Kidney (tissue), 13 donors: ENCODE measurements at regions not wholly inside any gene's neighbourhood (a gene's known extent, or its start where the extent isn't known, plus 50 kb on each side); places are given as distances from the start of the nearest gene placed in this dataset.

ENCODE experiments used
- DNase-seq, 5 donors: peaks; one replicate each; pipeline ENCODE4 v3.0.0-alpha.2; 2013 to 2020
- FAIRE-seq: peaks from 2 replicates; lab custom pipeline; 2012; peaks lifted over from hg19 to GRCh38; lab: Jason Lieb, UNC
- H3K27ac ChIP-seq, 2 donors: one replicate each; pipeline ENCODE4 v1.7.0; 2013; ENCODE audit warnings: low read depth in 2 of 2, low read length in 2 of 2, inconsistent platforms in 1 of 2
- H3K27me3 ChIP-seq: one replicate; pipeline ENCODE4 v1.7.1; 2013; ENCODE audit warnings: low read length, inconsistent platforms; ENCODE audit not compliant: control insufficient read depth, insufficient read depth
- H3K36me3 ChIP-seq, 3 donors: one replicate each; pipeline versions ENCODE4 v1.7.0 to v1.7.1; 2013; ENCODE audit warnings: low read length in 3 of 3, control low read depth in 1 of 3, inconsistent platforms in 1 of 3; ENCODE audit not compliant: insufficient read depth in 3 of 3, control insufficient read depth in 2 of 3
- H3K4me1 ChIP-seq, 3 donors: one replicate each; pipeline versions ENCODE4 v1.7.0 to v1.7.1; 2013; ENCODE audit warnings: low read length in 3 of 3, inconsistent platforms in 1 of 3, low read depth in 1 of 3; ENCODE audit not compliant: control insufficient read depth in 2 of 3, insufficient read depth in 2 of 3
- H3K4me3 ChIP-seq, 3 donors: one replicate each; pipeline versions ENCODE4 v1.7.0 to v1.8.1; 2013; ENCODE audit warnings: low read length in 3 of 3, control low read depth in 1 of 3, inconsistent platforms in 1 of 3
- H3K9ac ChIP-seq, 3 donors: one replicate each; pipeline versions ENCODE4 v1.7.0 to v1.7.1; 2013; ENCODE audit warnings: low read length in 3 of 3, control low read depth in 1 of 3, inconsistent platforms in 1 of 3
- H3K9me3 ChIP-seq, 3 donors: one replicate each; pipeline versions ENCODE4 v1.7.0 to v1.7.1; 2013; ENCODE audit warnings: low read length in 3 of 3, control low read depth in 1 of 3, inconsistent platforms in 1 of 3; ENCODE audit not compliant: control insufficient read depth in 2 of 3, insufficient read depth in 1 of 3
- intact Hi-C: fragments of 100-400 bp; cut with DNase I; formaldehyde crosslinking; loops from one replicate; pipeline ENCODE4 v1.11.1; 2022
- TF ChIP-seq, protein P1 (sequence below): IDR thresholded peaks from 3 replicates; pipeline ENCODE4 v1.5.1; 2012; ENCODE audit warnings: mild to moderate bottlenecking, moderate library complexity, borderline replicate concordance; ENCODE audit not compliant: insufficient read depth; ENCODE audit errors: extremely low read depth
- donor health status: control.
- donor health status: control.
- donor health status: control.
- donor health status: control.
- donor health status: control.
- donor health status: DM: yes; HTN: yes; CAD: no.
- donor health status: Normal renal cell carcinoma (clear cell type).

- H3K4me3 ChIP-seq: no peak overlapping the region
- TF ChIP-seq, protein P1, sequence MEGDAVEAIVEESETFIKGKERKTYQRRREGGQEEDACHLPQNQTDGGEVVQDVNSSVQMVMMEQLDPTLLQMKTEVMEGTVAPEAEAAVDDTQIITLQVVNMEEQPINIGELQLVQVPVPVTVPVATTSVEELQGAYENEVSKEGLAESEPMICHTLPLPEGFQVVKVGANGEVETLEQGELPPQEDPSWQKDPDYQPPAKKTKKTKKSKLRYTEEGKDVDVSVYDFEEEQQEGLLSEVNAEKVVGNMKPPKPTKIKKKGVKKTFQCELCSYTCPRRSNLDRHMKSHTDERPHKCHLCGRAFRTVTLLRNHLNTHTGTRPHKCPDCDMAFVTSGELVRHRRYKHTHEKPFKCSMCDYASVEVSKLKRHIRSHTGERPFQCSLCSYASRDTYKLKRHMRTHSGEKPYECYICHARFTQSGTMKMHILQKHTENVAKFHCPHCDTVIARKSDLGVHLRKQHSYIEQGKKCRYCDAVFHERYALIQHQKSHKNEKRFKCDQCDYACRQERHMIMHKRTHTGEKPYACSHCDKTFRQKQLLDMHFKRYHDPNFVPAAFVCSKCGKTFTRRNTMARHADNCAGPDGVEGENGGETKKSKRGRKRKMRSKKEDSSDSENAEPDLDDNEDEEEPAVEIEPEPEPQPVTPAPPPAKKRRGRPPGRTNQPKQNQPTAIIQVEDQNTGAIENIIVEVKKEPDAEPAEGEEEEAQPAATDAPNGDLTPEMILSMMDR: no peak
- FAIRE-seq (no peak), DNase-seq (no peak)
- no peak overlapping the region for H3K27ac ChIP-seq
- H3K4me1 ChIP-seq: no peaks in the 10 kb centered on the region
- H3K9ac ChIP-seq: no peak overlapping the region
- H3K36me3 ChIP-seq: no peaks in the 10 kb centered on the region
- no peaks in the 10 kb centered on the region for H3K27me3 ChIP-seq
- no peaks in the 10 kb centered on the region for H3K9me3 ChIP-seq
- intact Hi-C loops: no loop called here
Observed at GRCh38 chr16:50938932-50939331, 197.0 kb downstream of the CYLD start.

GRCh38 chr16:50933262-50933661, 191.4 kb downstream of the CYLD start:
- no peak for FAIRE-seq
- Histone ChIP-seq H3K27ac (no peak overlapping the region), H3K9me3 (no peaks in the 10 kb centered on the region), H3K9ac (no peak overlapping the region), H3K36me3 (no peaks in the 10 kb centered on the region), H3K4me1 (no peaks in the 10 kb centered on the region), H3K27me3 (no peaks in the 10 kb centered on the region), H3K4me3 (no peak overlapping the region)
- no peak for DNase-seq
- intact Hi-C loops: no loop called here
- TF ChIP-seq, protein P1: no peak

DNA sequence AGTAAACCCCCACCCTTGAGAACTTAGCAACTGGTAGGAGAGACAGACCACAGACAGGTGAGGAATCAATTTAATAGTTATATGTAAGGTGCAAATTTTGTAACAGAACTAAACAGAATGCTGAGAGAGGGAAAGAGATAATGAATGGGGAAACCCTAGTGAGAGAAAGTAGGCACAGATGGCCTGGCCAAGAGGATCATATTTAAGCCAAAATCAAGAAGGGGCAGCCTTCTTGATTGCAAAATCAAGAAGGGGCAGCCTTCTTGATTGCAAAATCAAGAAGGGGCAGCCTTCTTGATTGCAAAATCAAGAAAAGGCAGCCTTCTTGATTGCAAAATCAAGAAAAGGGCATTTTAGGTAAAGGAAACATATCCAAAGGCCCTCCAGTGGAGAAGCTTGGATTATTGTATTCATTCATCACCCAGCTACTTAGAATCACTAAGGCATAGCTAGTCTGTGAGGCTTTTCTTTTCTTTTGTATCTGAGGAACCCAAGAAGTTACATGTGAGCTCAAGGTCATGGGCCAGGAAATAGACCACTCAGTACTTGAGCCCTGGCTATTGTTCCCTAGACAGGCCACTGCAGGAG, 190.6 kb downstream of the CYLD start:
- Histone ChIP-seq H3K4me1 (peaks cover 0 to 5% (median 0%) of the 10 kb centered on the region in 3 donors), H3K9ac (no peak overlapping the region), H3K27me3 (no peaks in the 10 kb centered on the region), H3K4me3 (no peak overlapping the region), H3K9me3 (no peaks in the 10 kb centered on the region), H3K36me3 (no peaks in the 10 kb centered on the region), H3K27ac (no peak overlapping the region)
- TF ChIP-seq, protein P1: no peak
- DNase-seq (no peak), FAIRE-seq (no peak)
- intact Hi-C loops: no loop called here

DNA sequence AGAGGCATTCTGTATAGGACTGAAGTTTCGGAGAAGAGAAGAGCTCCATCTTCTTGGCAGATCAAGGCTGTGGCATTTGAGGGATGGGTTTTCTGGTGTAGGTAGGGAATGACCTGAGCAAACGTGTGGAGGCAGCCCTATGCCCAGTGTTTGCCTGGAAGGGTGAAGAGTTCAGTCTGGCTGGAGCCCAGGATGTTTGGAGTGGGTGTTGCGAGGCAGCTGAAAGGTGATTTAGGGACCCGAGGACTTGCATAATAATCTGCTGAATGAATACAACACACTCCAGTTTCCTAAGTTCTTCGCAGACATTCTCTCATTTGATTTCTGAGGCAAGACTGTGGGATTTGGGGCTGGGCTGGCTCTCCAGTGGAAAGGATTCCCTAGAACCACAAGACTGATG, 186.2 kb downstream of the CYLD start:
- FAIRE-seq (no peak), DNase-seq (no peak)
- Histone ChIP-seq H3K4me3 (no peak overlapping the region), H3K36me3 (no peaks in the 10 kb centered on the region), H3K27me3 (no peaks in the 10 kb centered on the region), H3K4me1 (peaks cover 0 to 24% (median 10%) of the 10 kb centered on the region in 3 donors), H3K9me3 (no peaks in the 10 kb centered on the region), H3K27ac (no peak overlapping the region), H3K9ac (no peak overlapping the region)
- intact Hi-C loops: no loop called here
- TF ChIP-seq, protein P1: no peak
